ENCODE measurements at regions not wholly inside any gene's neighbourhood (a gene's known extent, or its start where the extent isn't known, plus 50 kb on each side); places are given as distances from the start of the nearest gene placed in this dataset.

DNA sequence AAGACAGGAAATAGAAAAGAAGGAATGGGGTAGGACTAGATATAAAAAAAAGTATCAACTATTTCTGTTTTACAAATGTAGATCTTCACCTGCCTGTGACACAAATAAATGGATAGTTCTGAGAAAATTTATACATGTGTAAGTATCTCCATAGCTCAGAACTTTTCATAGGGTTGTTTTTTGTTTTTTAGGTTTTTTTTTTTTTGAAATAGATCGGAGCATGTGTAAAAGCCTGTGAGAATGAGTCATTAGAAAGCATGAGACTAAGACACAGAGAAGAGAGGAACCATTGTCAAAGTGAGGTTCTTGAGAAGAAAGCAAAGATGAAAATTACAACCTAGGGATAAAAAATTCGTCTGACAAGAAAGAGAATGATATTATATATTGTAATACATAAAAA, 481.6 kb downstream of the PABPC4L start:
- no peaks in the 10 kb centered on the region for H3K27me3 ChIP-seq (ENCODE audit: control insufficient read depth in 3 of 3, insufficient read depth in 3 of 3, low read depth in 1 of 3, low read length in 3 of 3)
- H2BK15ac ChIP-seq (ENCODE audit: low read length) = no peak overlapping the region
- no peak overlapping the region for H3K14ac ChIP-seq (ENCODE audit: low read length)
- H2BK5ac ChIP-seq (ENCODE audit: low read length) = no peak overlapping the region
- H3K9ac ChIP-seq (ENCODE audit: low read depth, low read length, poor library complexity) = no peak overlapping the region
- no CpG with 5 or more reads among the region's 2 CpGs for WGBS, 2 donors (ENCODE audit: extremely low coverage in 2 of 2, insufficient read length in 2 of 2, insufficient replicate concordance in 1 of 2)
- H2AFZ ChIP-seq (ENCODE audit: low read length) = no peak overlapping the region
- H3K79me1 ChIP-seq (ENCODE audit: low read depth, low read length) = no peaks in the 10 kb centered on the region
- no peak for DNase-seq (ENCODE audit: low spot score)
- H4K91ac ChIP-seq (ENCODE audit: low read depth, low read length, poor library complexity) = no peak overlapping the region
- no peaks in the 10 kb centered on the region for H3K4me1 ChIP-seq (ENCODE audit: control insufficient read depth in 2 of 2, insufficient read depth in 1 of 2, low read depth in 1 of 2, low read length in 2 of 2)
- H2AK5ac ChIP-seq (ENCODE audit: low read depth, low read length) = no peak overlapping the region
- H2BK12ac ChIP-seq (ENCODE audit: low read length) = no peak overlapping the region
- no peaks in the 10 kb centered on the region for H3K9me3 ChIP-seq (replicated peaks in 1 of 2; ENCODE audit: control insufficient read depth in 2 of 2, insufficient read depth in 1 of 2, low read depth in 1 of 2, low read length in 2 of 2)
- no peak overlapping the region for H3K27ac ChIP-seq (replicated peaks; ENCODE audit: low read length)
- H3K4ac ChIP-seq (ENCODE audit: low read length) = no peak overlapping the region
- H4K8ac ChIP-seq (ENCODE audit: low read depth, low read length) = no peak overlapping the region
- no peak overlapping the region for H3K23ac ChIP-seq (ENCODE audit: low read depth, low read length, poor library complexity)
- no peak overlapping the region for H2BK120ac ChIP-seq (ENCODE audit: low read depth, low read length)
- H3K36me3 ChIP-seq (replicated peaks in 1 of 2; ENCODE audit: control insufficient read depth in 2 of 2, insufficient read depth in 2 of 2, low read length in 2 of 2) = no peaks in the 10 kb centered on the region
- no peak overlapping the region for H3K18ac ChIP-seq (ENCODE audit: low read length)
- no peak overlapping the region for H3K4me2 ChIP-seq (ENCODE audit: insufficient read depth, low read length, poor library complexity, severe bottlenecking)
- no peak overlapping the region for H3K4me3 ChIP-seq (ENCODE audit: low read length in 2 of 2)

DNA sequence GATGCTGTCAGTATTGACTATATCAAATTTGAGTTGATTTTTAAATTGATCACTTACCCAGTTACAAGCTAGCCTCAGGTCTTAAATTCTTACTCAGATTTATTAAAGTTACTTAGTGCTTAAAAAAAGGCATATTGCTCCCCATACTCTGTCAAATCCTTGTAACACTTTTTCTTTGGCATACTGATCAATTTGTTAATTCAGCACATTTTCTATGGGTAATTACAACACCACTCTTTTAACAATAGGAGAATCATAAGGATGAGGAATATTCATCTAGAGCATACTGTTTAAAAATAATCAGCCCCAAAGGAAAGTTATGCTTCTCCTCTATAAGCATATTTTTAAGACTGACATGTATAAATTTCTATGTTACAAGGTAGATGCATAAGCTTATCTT, 482.5 kb downstream of the PABPC4L start:
- Histone ChIP-seq H3K4me2 (ENCODE audit: insufficient read depth, low read length, poor library complexity, severe bottlenecking) (no peak overlapping the region), H3K18ac (ENCODE audit: low read length) (no peak overlapping the region), H3K27ac (replicated peaks; ENCODE audit: low read length) (no peak overlapping the region), H3K79me1 (ENCODE audit: low read depth, low read length) (no peaks in the 10 kb centered on the region), H3K14ac (ENCODE audit: low read length) (no peak overlapping the region), H2BK5ac (ENCODE audit: low read length) (no peak overlapping the region), H2AK5ac (ENCODE audit: low read depth, low read length) (no peak overlapping the region), H3K4me1 (ENCODE audit: control insufficient read depth in 2 of 2, insufficient read depth in 1 of 2, low read depth in 1 of 2, low read length in 2 of 2) (no peaks in the 10 kb centered on the region), H2BK120ac (ENCODE audit: low read depth, low read length) (no peak overlapping the region), H3K9ac (ENCODE audit: low read depth, low read length, poor library complexity) (no peak overlapping the region), H3K27me3 (ENCODE audit: control insufficient read depth in 3 of 3, insufficient read depth in 3 of 3, low read depth in 1 of 3, low read length in 3 of 3) (no peaks in the 10 kb centered on the region), H3K4me3 (ENCODE audit: low read length in 2 of 2) (no peak overlapping the region), H3K9me3 (replicated peaks in 1 of 2; ENCODE audit: control insufficient read depth in 2 of 2, insufficient read depth in 1 of 2, low read depth in 1 of 2, low read length in 2 of 2) (no peaks in the 10 kb centered on the region), H2AFZ (ENCODE audit: low read length) (no peak overlapping the region), H3K23ac (ENCODE audit: low read depth, low read length, poor library complexity) (no peak overlapping the region), H4K8ac (ENCODE audit: low read depth, low read length) (no peak overlapping the region), H2BK12ac (ENCODE audit: low read length) (no peak overlapping the region), H3K4ac (ENCODE audit: low read length) (no peak overlapping the region), H4K91ac (ENCODE audit: low read depth, low read length, poor library complexity) (no peak overlapping the region), H3K36me3 (replicated peaks in 1 of 2; ENCODE audit: control insufficient read depth in 2 of 2, insufficient read depth in 2 of 2, low read length in 2 of 2) (no peaks in the 10 kb centered on the region), H2BK15ac (ENCODE audit: low read length) (no peak overlapping the region)
- no peak for DNase-seq (ENCODE audit: low spot score)

DNA sequence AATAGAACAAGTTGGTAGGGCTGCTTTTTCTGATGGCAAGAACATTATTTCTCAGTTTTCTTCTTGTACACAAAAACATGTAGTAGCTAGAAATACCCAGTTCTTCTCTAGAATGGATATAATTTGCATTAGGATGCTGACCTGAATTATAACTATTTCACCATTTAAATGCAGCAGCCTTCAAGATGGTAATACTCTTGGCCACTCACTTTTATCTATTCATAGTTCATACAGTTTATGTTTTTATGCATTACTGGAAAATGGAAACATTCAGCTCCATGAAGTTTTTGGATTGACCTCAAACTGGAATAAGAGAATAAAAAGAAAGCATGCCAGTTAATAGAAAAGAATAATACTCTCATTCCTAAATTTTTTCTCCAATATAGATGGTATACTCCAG, 487.4 kb downstream of the PABPC4L start:
- Histone ChIP-seq H4K8ac (ENCODE audit: low read depth, low read length) (no peak overlapping the region), H3K9me3 (replicated peaks in 1 of 2; ENCODE audit: control insufficient read depth in 2 of 2, insufficient read depth in 1 of 2, low read depth in 1 of 2, low read length in 2 of 2) (no peaks in the 10 kb centered on the region), H3K36me3 (replicated peaks in 1 of 2; ENCODE audit: control insufficient read depth in 2 of 2, insufficient read depth in 2 of 2, low read length in 2 of 2) (no peaks in the 10 kb centered on the region), H3K79me1 (ENCODE audit: low read depth, low read length) (no peaks in the 10 kb centered on the region), H3K4ac (ENCODE audit: low read length) (no peak overlapping the region), H2BK15ac (ENCODE audit: low read length) (no peak overlapping the region), H3K4me1 (ENCODE audit: control insufficient read depth in 2 of 2, insufficient read depth in 1 of 2, low read depth in 1 of 2, low read length in 2 of 2) (no peaks in the 10 kb centered on the region), H3K27ac (replicated peaks; ENCODE audit: low read length) (no peak overlapping the region), H2AK5ac (ENCODE audit: low read depth, low read length) (no peak overlapping the region), H3K18ac (ENCODE audit: low read length) (no peak overlapping the region), H2BK5ac (ENCODE audit: low read length) (no peak overlapping the region), H2BK12ac (ENCODE audit: low read length) (no peak overlapping the region), H3K27me3 (ENCODE audit: control insufficient read depth in 3 of 3, insufficient read depth in 3 of 3, low read depth in 1 of 3, low read length in 3 of 3) (no peaks in the 10 kb centered on the region), H3K23ac (ENCODE audit: low read depth, low read length, poor library complexity) (no peak overlapping the region), H2BK120ac (ENCODE audit: low read depth, low read length) (no peak overlapping the region), H3K4me2 (ENCODE audit: insufficient read depth, low read length, poor library complexity, severe bottlenecking) (no peak overlapping the region), H3K14ac (ENCODE audit: low read length) (no peak overlapping the region), H4K91ac (ENCODE audit: low read depth, low read length, poor library complexity) (no peak overlapping the region), H2AFZ (ENCODE audit: low read length) (no peak overlapping the region), H3K4me3 (ENCODE audit: low read length in 2 of 2) (no peak overlapping the region), H3K9ac (ENCODE audit: low read depth, low read length, poor library complexity) (no peak overlapping the region)
- no peak for DNase-seq (ENCODE audit: low spot score)

DNA sequence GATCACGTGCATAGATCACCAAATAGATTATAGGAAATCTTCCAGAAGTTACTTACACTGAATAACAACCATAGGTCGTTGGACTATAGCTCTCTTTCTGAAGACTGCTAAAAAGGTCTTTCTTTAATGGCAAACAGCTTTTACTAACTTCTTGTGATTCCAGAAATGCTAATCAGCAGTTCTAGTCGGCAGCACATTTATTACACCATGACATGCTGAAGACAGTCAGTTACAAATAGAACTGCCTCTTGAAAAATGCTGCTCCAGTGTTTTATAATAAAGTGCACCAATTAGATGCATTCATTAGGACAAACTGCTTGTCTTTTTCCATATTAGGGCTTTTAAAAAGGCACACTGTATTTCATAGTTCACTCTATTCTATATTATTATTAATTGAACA, 488.2 kb downstream of the PABPC4L start:
- H3K4ac ChIP-seq (ENCODE audit: low read length) = no peak overlapping the region
- H3K79me1 ChIP-seq (ENCODE audit: low read depth, low read length) = no peaks in the 10 kb centered on the region
- no peak overlapping the region for H3K4me2 ChIP-seq (ENCODE audit: insufficient read depth, low read length, poor library complexity, severe bottlenecking)
- no CpG with 5 or more reads among the region's 3 CpGs for WGBS, 2 donors (ENCODE audit: extremely low coverage in 2 of 2, insufficient read length in 2 of 2, insufficient replicate concordance in 1 of 2)
- no peak overlapping the region for H3K4me3 ChIP-seq (ENCODE audit: low read length in 2 of 2)
- no peak overlapping the region for H4K8ac ChIP-seq (ENCODE audit: low read depth, low read length)
- H3K27ac ChIP-seq (replicated peaks; ENCODE audit: low read length) = no peak overlapping the region
- no peaks in the 10 kb centered on the region for H3K27me3 ChIP-seq (ENCODE audit: control insufficient read depth in 3 of 3, insufficient read depth in 3 of 3, low read depth in 1 of 3, low read length in 3 of 3)
- no peak overlapping the region for H3K14ac ChIP-seq (ENCODE audit: low read length)
- H2AK5ac ChIP-seq (ENCODE audit: low read depth, low read length) = no peak overlapping the region
- H3K9me3 ChIP-seq (replicated peaks in 1 of 2; ENCODE audit: control insufficient read depth in 2 of 2, insufficient read depth in 1 of 2, low read depth in 1 of 2, low read length in 2 of 2) = no peaks in the 10 kb centered on the region
- no peak overlapping the region for H2BK5ac ChIP-seq (ENCODE audit: low read length)
- no peak overlapping the region for H3K23ac ChIP-seq (ENCODE audit: low read depth, low read length, poor library complexity)
- no peaks in the 10 kb centered on the region for H3K4me1 ChIP-seq (ENCODE audit: control insufficient read depth in 2 of 2, insufficient read depth in 1 of 2, low read depth in 1 of 2, low read length in 2 of 2)
- H3K18ac ChIP-seq (ENCODE audit: low read length) = no peak overlapping the region
- DNase-seq (ENCODE audit: low spot score) = no peak
- H3K36me3 ChIP-seq (replicated peaks in 1 of 2; ENCODE audit: control insufficient read depth in 2 of 2, insufficient read depth in 2 of 2, low read length in 2 of 2) = no peaks in the 10 kb centered on the region
- no peak overlapping the region for H3K9ac ChIP-seq (ENCODE audit: low read depth, low read length, poor library complexity)
- peak overlapping the region; percentile 25 for H2AFZ ChIP-seq (ENCODE audit: low read length)
- no peak overlapping the region for H2BK120ac ChIP-seq (ENCODE audit: low read depth, low read length)
- H2BK12ac ChIP-seq (ENCODE audit: low read length) = no peak overlapping the region
- no peak overlapping the region for H2BK15ac ChIP-seq (ENCODE audit: low read length)
- no peak overlapping the region for H4K91ac ChIP-seq (ENCODE audit: low read depth, low read length, poor library complexity)
